A673 (cell line): ENCODE measurements at regions not wholly inside any gene's neighbourhood (a gene's known extent, or its start where the extent isn't known, plus 50 kb on each side); places are given as distances from the start of the nearest gene placed in this dataset.

Source experiments
- CTCF ChIP-seq: fragments of 300-800, 200-600 bp; sonication (generic); conservative IDR thresholded peaks from 2 replicates; pipeline ENCODE4 v1.5.1; 2017; ENCODE audit warnings: low read depth, mild to moderate bottlenecking, antibody characterized with exemption, low read length, moderate library complexity, mixed read lengths
- EZH2 ChIP-seq: fragments of 200-600 bp; sonication (generic); IDR thresholded peaks from 2 replicates; pipeline ENCODE4 v1.6.1; 2017; ENCODE audit warnings: borderline replicate concordance, low read depth, mild to moderate bottlenecking, mixed read lengths, antibody characterized with exemption, low read length; ENCODE audit not compliant: poor library complexity, severe bottlenecking

DNA sequence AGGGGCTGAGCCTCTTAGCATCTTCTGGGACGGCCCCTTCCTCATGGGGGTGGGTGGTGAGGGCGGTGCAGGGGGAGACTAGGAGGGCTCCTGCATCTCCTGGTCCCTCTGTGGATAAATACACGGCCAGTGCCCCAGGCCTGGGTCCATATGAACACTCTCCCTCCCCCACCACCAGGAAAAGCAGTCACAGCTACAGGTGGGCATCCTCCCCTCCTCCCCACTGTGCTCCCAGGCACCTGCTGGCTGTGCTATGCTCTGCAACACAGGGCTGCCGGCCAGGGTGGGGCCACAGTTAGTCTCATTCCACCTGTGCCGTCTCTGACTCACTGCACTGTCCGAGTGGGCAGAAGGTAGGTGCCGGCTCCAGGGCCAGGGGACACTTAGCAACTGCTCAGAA, 87.3 kb upstream of the INSIG1 start:
- TF ChIP-seq CTCF (no peak), EZH2 (no peak)
